ENCODE measurements at regions not wholly inside any gene's neighbourhood (a gene's known extent, or its start where the extent isn't known, plus 50 kb on each side); places are given as distances from the start of the nearest gene placed in this dataset.

DNA sequence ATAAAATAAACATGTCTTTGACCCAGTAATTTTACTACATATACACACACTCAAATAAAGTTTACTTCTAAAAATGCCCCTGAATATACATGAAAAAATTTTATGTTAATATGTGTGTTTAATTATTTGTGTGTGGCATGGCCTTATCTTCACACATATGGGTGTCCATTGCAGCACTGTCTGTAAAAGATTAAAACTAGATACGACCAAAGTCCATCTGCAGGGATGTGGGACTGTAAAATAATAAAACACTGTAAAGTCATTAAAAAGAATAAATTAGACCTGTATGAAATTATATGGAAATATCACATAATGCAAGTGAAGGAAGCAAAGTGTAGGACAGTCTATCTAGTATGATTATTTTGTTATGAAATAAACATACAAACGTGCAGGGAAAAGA is 337.3 kb downstream of the RND3 start:
- TF ChIP-seq EP300 (IDR thresholded peaks at IDR 0.05) (no peak), POLR2A (IDR thresholded peaks at IDR 0.05) (no peak), POLR2AphosphoS5 (IDR thresholded peaks at IDR 0.05) (no peak)
- TF ChIP-seq, protein P1, sequence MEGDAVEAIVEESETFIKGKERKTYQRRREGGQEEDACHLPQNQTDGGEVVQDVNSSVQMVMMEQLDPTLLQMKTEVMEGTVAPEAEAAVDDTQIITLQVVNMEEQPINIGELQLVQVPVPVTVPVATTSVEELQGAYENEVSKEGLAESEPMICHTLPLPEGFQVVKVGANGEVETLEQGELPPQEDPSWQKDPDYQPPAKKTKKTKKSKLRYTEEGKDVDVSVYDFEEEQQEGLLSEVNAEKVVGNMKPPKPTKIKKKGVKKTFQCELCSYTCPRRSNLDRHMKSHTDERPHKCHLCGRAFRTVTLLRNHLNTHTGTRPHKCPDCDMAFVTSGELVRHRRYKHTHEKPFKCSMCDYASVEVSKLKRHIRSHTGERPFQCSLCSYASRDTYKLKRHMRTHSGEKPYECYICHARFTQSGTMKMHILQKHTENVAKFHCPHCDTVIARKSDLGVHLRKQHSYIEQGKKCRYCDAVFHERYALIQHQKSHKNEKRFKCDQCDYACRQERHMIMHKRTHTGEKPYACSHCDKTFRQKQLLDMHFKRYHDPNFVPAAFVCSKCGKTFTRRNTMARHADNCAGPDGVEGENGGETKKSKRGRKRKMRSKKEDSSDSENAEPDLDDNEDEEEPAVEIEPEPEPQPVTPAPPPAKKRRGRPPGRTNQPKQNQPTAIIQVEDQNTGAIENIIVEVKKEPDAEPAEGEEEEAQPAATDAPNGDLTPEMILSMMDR (IDR thresholded peaks at IDR 0.05) = no peak

Measured in stomach (tissue), 4 donors.